Stimulated activated CD4-positive, alpha-beta T cell treated with anti-CD3 and anti-CD28 coated beads, Interleukin-12 subunit alpha, Interleukin-12 subunit beta, amount 100 ng/mL, for 4 hours (primary cell): ENCODE measurements at regions not wholly inside any gene's neighbourhood (a gene's known extent, or its start where the extent isn't known, plus 50 kb on each side); places are given as distances from the start of the nearest gene placed in this dataset.
A peak's percentile ranks its signal among the peaks of the same experiment; 100 is the strongest.

Source experiments
- DNase-seq: peaks from one replicate; pipeline ENCODE4 v3.0.0-alpha.2; 2020

DNA sequence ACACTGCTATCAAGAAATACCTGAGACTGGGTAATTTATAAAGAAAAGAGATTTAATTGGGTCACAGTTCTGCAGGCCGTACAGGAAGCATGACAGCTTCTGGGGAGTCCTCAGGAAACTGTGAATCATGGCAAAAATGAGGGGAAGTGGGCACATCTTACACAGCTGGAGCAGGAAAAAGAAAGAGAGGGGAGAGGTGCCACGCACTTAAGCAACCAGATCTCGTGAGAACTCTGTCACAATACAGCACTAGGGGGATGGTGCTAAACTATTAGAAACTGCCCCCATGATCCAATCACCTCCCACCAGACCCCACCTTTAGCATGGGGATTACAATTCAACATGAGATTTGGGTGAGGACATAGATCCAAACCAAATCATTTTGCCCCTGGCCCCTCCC is 105.5 kb upstream of the CPLX2 start:
- no peak for DNase-seq

DNA sequence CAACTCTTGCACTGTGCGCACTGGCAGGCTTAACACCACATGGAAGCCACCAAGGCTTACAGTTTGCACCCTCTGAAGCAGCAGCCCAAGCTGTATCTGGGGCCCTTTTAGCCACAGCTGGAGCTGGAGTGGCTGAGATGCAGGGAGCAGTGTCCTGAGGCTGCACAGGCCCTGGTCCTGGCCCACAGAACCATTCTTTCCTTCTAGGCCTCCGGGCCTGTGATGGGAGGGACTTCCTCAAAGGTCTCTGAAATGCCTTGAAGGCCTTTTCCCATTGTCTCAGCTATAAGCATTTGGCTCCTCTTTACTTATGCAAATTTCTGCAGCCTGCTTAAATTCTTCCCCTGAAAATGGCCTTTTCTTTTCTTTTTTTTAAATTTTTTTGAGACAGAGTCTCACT is 104.4 kb upstream of the CPLX2 start:
- no peak for DNase-seq

GRCh38 chr5:175772747-175773533 is 98.4 kb upstream of the CPLX2 start:
- no peak for DNase-seq

DNA sequence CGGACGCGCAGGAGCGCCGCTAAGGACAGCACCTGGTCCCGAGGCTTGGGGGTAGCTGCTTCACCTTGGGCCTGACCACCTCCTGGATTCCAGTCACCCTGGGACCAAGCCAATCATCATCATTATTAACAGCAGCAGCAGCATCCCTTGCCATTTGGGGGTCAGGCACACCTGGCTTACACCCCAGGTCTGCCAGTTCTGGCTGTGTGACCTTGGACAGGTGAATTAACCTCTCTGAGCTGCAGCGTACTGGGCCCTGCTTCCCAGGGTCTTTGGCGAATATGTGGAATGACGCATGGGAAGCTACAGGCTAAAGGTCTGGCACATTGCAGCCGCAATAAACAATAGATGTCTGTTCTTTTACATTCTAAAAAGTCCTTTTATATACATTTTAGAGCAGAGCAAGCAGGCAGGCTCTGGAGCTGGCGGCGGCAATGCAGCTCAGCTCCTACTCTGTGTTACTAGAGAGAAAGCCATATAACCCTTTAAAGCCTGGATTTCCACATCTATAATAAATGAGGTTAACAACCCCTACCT is 97.8 kb upstream of the CPLX2 start:
- DNase-seq = no peak

- DNase-seq = no peak
Measured at GRCh38 chr5:175775416-175775815, 96.0 kb upstream of the CPLX2 start.

DNA sequence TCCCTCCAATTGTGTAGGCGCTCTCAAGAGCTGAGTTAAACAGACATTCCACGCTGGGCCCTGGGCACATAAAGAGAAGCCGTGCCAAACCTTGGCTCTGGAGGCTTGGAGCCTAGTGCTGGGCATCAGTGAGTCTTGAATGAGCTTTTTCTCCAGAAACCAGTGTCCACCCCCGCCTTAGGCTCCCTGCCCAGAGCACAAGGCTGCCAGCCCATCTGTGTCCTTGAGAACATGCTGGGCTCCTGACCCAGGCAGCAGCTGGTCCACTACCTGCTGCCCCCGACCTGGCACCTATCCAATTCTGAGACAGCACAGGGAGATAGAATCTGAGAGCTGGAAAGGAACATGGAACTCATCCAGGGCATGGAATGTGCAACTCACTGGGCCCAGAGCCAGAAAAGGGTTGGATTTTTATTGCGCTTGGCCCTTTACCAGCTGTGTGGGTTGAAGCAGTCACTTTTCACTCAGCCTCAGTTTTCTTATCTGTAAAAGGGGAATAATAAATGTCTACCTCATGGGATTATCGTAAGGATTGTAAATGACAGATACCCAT is 92.4 kb upstream of the CPLX2 start:
- DNase-seq = no peak

- no peak for DNase-seq
Measured at GRCh38 chr5:175783739-175784138, 87.6 kb upstream of the CPLX2 start.

DNA sequence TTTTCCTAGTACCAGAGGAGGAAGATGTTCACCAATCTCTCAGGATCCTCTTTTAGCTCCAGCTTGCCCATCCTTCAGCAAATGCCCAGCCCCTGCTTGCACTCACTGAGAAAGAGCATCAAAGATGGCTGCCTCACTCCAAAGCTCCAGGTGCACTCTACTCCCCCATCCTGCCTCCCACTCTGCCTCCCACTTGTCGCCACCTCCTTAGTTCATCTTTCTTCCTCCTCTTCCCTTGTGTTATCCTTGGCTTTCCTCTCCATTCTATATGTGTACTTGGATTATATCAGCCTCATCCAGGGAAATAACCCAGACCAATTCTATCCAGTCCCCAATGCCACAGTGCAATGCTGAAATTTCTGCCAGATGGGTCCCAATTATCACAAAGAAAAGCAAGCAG is 87.1 kb upstream of the CPLX2 start:
- no peak for DNase-seq

- no peak for DNase-seq
Measured at GRCh38 chr5:175785681-175786080, 85.7 kb upstream of the CPLX2 start.

DNA sequence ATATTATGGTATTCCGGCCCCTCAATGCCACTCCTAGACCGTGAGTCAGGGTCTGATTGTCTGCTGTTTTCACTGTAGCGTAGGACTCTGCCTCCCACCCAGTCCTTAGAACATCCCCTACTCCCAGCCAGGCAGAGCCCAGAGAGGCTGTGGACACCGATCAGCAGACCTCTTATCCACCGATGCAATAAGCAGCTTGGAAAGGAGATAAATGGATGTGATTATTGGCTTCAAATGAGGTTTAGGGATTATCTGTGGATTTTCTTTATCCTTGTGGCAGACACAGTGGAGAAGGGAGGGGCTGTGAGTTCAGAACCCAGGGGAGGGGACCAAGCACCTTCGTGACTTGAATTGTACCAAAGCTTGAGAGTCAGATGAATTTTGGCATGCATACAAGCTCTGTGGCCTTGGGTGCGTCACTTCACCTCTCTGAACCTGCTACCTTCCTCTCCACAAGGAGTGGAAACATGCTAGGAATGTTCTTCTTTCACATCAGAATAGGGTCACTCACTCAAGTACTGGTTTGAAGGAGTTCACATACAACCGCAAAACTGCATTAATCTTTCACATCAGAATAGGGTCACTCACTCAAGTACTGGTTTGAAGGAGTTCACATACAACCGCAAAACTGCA is 83.1 kb upstream of the CPLX2 start:
- DNase-seq = no peak

- no peak for DNase-seq
Measured at GRCh38 chr5:175789670-175790069, 81.7 kb upstream of the CPLX2 start.

DNA sequence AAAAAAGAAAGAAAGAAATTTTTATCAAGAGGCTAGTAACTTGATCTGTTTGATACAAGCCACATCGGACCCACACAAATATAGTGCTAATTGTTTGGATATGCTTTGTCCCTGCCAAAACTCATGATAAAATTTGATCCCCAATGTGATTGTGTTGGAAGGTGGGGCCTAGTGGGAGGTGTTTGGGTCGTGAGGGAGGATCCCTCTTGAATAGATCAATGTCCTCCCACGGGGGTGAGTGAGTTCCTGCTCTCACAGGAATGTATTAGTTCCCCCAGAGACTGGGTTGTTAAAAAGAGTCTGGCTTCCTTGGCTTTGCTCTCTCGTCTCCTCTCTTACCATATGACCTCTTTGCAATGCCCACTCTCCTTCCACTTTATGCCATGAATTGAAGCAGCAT is 80.6 kb upstream of the CPLX2 start:
- no peak for DNase-seq

- DNase-seq = no peak
Measured at GRCh38 chr5:175795959-175796358, 75.4 kb upstream of the CPLX2 start.

GRCh38 chr5:175796536-175797499 is 74.6 kb upstream of the CPLX2 start:
- peak; percentile 75 for DNase-seq

DNA sequence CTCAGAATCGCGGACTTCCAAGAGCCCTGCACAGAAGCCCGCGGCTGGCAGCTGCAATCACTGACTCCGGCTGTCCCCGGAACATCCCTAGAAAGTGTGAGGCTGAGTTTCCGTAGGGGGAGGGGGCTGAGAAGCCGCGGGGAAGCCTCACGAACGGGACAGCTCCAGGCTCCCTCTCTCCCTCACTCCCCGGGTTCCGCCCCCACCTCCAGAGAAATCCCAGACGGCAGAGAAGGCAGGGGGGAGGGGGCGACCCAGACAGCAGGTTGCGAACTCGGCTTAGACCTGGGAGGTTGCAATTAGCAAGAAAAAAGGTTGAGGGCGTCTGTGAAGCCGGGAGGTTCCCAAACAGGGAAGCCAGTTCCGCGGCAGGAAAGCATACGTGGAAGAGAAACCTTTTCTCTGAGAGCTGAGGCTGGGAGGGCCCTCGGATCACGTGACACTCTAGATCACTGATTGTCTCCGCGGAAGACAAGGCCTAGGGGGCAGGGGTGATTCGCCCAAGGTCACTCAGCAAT is 73.8 kb upstream of the CPLX2 start:
- no peak for DNase-seq

DNA sequence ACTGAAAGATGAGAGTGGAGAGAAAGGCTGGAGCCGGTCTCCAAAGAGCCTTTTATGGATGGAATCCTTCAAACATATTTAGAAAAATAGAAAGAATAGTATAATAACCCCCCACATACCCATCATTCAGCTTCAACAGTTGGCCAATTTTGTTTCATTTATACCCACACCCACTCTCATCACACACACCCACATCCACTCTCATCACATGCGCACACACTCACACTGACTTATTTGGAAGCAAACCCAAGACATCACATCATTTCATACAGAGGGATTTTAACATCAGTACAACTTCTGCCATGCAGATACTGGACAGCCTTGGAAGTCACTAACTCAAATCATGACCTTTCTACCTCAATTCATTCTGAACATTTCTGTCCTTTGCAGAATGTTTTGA is 72.8 kb upstream of the CPLX2 start:
- DNase-seq = no peak

- no peak for DNase-seq
Measured at GRCh38 chr5:175800656-175801081, 70.7 kb upstream of the CPLX2 start.

GRCh38 chr5:175802361-175802760 is 69.0 kb upstream of the CPLX2 start:
- DNase-seq = no peak

DNA sequence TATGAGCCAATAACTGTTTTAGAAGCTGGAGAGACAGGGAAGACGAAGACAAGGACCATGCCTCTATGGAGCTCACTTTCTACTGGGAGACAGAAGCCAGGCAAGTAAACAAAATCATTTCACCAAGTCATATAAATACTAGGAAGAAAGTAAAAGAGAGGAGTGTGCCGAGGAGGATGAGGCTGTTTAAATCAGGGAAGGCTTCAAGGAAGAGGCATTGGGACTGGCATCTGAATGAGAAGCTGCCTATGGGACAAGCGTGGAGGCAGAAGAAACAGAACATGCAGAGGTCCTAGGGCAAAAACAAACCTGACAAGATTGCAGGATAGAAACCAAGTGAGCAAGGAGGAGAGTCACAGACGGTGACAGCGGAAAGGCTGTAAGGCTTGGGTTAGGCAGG is 68.1 kb upstream of the CPLX2 start:
- DNase-seq = no peak

DNA sequence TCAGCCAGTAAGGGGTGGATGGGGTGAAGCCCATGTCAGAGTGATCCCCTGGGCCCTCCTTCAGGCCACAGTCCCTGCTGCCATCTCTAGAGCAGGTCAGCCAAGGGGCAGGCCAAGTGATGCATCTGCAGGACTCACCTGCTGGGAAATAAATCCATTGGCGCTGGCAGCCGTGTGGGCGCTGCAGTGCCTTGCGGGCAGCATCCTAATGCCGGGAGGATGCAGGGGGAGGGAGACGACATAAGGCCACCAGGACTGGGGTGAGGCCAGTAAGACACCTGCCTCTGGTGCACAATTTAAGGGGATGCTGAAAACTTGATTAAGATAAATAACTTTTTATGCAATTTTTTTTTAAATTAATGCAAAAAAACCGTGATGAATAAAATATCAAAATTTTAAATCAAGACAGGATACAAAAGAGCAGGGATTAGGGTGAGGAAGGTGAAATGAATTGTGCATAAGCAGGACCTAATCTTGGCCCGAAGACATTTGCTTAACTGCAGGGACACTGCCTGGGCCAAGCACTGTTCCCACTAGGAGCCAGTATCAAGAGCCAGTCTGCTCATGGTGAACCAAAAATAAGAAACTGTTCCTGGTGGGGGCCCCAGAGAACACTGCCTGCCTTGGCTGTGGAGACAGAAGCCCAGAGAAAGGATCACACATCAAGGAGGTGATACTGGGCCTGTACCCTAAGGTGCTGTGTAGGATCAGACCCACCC is 67.5 kb upstream of the CPLX2 start:
- no peak for DNase-seq

DNA sequence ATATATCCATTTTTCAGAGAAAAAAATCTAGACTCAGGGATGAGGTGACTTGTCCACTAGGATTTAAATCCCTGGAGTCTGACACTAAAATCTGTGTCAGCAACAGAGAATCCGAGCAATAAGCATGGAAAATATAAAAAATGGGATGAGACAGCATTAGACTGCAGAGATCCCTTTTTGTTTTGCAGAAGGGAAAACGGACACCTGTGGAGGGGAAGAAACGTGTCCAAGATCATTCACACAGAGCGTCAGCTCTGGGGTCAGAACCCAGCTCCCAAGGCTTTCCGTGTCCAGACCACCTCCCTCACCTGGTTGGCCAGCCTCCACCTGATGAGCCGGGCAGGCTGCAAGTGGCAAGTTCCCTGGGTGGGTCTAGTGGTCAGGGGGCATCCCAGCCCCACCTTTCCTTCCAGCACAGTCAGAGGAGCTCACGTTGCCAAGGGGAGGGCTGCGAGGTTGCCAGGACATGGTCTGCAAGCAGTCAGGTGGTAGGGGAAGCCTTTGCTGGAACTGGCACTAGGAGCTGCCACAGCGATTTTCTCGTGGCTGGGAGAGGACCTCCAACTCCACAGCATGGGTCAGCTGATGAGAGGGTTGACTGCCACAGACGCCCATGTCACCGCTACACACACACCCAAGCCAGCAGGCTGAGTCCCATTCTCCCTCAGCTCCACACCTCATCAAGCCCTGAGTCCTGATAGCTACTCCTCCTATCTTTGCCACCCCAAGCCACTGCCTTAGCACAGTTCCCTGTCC is 65.9 kb upstream of the CPLX2 start:
- no peak for DNase-seq
